ENCODE measurements at regions not wholly inside any gene's neighbourhood (a gene's known extent, or its start where the extent isn't known, plus 50 kb on each side); places are given as distances from the start of the nearest gene placed in this dataset.

DNA sequence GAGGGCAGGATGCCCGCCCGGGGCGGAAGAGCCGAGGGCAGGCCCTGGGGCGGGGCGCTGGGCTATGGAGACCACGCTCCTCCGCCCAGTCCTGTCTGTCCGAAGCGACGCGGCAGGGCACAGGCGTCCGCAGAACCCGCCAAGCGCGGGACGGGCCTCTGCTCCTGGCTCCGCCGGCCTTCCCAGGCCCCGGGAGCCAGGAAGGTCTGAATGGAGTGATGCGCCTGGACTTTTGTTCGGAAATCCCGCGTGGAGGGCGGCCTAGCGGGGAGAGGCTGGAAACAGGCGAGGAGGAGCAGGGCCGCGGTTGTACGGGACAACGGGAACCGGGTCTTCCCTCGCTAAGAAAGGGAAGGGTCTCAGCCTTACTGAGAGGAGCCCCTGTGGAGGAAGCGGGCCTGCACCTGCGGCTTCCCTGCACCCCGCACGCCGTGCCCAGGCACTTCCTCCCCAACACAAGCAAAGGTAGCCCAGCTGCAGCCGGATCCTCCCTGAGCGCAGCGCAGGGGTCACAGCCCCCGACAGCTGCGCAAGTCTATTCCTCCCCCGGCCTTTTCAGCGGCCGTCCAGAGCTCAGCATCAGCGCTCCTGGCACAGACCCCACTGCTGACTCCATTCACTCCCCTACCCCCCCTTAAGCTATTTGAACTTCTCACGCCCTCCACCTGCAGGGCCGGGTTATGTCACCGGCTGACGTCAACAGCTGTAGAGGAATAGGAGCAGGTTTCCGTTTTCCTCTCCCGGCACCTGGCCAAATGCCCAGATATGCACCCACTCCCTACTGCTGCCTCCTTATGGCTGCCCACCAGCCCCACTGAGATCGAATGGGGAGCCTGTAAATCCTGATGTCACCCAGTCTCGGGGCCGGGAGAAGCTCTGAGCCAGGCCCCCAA is 143.2 kb upstream of the RET start:
- no peak for TF ChIP-seq CTCF (IDR thresholded peaks at IDR 0.05; ENCODE audit: unreplicated experiment)
- Mint-ChIP-seq H3K27me3 (peaks cover 78% of the 10 kb centered on the region), H3K9me3 (ENCODE audit: low read depth) (no peaks in the 10 kb centered on the region), H3K36me3 (ENCODE audit: insufficient read depth) (no peaks in the 10 kb centered on the region), H3K4me3 (ENCODE audit: low read depth) (peak overlapping the region; percentile 64), H3K4me1 (ENCODE audit: low read depth) (peaks cover 10% of the 10 kb centered on the region), H3K27ac (peak overlapping the region; percentile 79)
- no peak for DNase-seq (ENCODE audit: low spot score, unreplicated experiment)

GRCh38 chr10:42934351-42934811 is 142.5 kb upstream of the RET start:
- Mint-ChIP-seq H3K9me3 (ENCODE audit: low read depth) (no peaks in the 10 kb centered on the region), H3K27me3 (peaks cover 74% of the 10 kb centered on the region), H3K36me3 (ENCODE audit: insufficient read depth) (no peaks in the 10 kb centered on the region), H3K4me1 (ENCODE audit: low read depth) (peaks cover 10% of the 10 kb centered on the region), H3K27ac (no peak overlapping the region), H3K4me3 (ENCODE audit: low read depth) (peak overlapping the region; percentile 64)
- no peak for DNase-seq (ENCODE audit: low spot score, unreplicated experiment)
- TF ChIP-seq CTCF (IDR thresholded peaks at IDR 0.05; ENCODE audit: unreplicated experiment) = no peak

DNA sequence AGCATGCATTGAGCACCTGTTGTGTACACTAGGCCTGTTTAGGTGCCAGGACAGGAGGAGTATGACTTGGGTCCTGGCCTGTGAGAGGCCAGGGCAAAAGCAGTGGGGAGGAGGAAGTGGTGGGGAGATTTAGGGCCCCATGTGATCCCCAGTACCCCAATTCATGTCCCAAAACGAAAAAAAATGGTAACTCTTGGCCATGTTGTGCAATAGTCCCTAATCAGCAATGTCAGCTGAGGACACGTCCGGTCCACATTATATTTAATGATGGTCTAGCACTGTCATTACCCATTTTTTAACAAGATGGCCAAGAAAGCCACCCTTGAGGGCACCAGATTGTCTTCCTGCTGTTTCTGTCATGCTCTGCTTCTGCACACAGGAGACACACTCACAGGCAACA is 142.0 kb upstream of the RET start:
- no peak for DNase-seq (ENCODE audit: low spot score, unreplicated experiment)
- no peak overlapping the region for H3K27ac Mint-ChIP-seq
- no peaks in the 10 kb centered on the region for H3K36me3 Mint-ChIP-seq (ENCODE audit: insufficient read depth)
- H3K27me3 Mint-ChIP-seq = peaks cover 74% of the 10 kb centered on the region
- no peaks in the 10 kb centered on the region for H3K9me3 Mint-ChIP-seq (ENCODE audit: low read depth)
- no peak overlapping the region for H3K4me3 Mint-ChIP-seq (ENCODE audit: low read depth)
- peaks cover 10% of the 10 kb centered on the region for H3K4me1 Mint-ChIP-seq (ENCODE audit: low read depth)
- TF ChIP-seq CTCF (IDR thresholded peaks at IDR 0.05; ENCODE audit: unreplicated experiment) = no peak

DNA sequence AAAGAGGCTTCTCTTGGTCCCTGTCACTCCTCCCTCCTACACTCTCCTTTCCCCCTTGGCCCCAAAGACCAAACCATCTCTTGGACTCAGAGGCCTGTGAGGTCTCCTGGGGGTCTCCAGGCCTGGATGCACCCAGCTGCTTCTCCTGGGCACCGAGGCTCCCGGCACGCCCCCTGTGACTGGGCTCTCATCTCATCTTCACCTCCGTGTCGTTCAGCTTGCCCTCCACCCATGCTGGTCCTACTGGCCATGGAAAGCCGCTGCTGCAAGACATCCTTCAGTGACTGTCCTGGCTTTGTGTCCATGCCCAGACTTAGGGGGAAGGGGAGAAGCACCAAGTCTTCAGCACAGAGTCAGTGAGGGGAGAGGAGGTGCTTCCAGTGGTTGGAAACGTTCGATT is 141.4 kb upstream of the RET start:
- no peak for DNase-seq (ENCODE audit: low spot score, unreplicated experiment)
- Mint-ChIP-seq H3K27me3 (peaks cover 69% of the 10 kb centered on the region), H3K27ac (no peak overlapping the region), H3K9me3 (ENCODE audit: low read depth) (no peaks in the 10 kb centered on the region), H3K4me1 (ENCODE audit: low read depth) (peaks cover 10% of the 10 kb centered on the region), H3K36me3 (ENCODE audit: insufficient read depth) (no peaks in the 10 kb centered on the region), H3K4me3 (ENCODE audit: low read depth) (no peak overlapping the region)
- TF ChIP-seq CTCF (IDR thresholded peaks at IDR 0.05; ENCODE audit: unreplicated experiment) = no peak

- Mint-ChIP-seq H3K27me3 (peaks cover 64% of the 10 kb centered on the region), H3K27ac (no peak overlapping the region), H3K4me1 (ENCODE audit: low read depth) (peaks cover 15% of the 10 kb centered on the region), H3K36me3 (ENCODE audit: insufficient read depth) (no peaks in the 10 kb centered on the region), H3K9me3 (ENCODE audit: low read depth) (no peaks in the 10 kb centered on the region), H3K4me3 (ENCODE audit: low read depth) (no peak overlapping the region)
- TF ChIP-seq CTCF (IDR thresholded peaks at IDR 0.05; ENCODE audit: unreplicated experiment) = no peak
- DNase-seq (ENCODE audit: low spot score, unreplicated experiment) = no peak
Observed at GRCh38 chr10:42936580-42936979, 140.3 kb upstream of the RET start.

All from progenitor cell of endocrine pancreas (in vitro differentiated cells).